Body of pancreas (tissue), 4 donors: ENCODE measurements at regions not wholly inside any gene's neighbourhood (a gene's known extent, or its start where the extent isn't known, plus 50 kb on each side); places are given as distances from the start of the nearest gene placed in this dataset.

ENCODE experiments used
- ATAC-seq: fragments of 150-250 bp; one replicate; pipeline ENCODE4 v1.9.1; 2016
- DNase-seq, 4 donors: peaks; one replicate each; pipeline ENCODE4 v3.0.0-alpha.2; 2019
- H3K27ac ChIP-seq, 4 donors: fragments of 200-600 bp; sonication (generic); 1 replicate in 3 of 4; 2 replicates in 1 of 4; pipeline versions ENCODE4 v1.5.1 to v1.6.1; 2016 to 2019; ENCODE audit warnings: mild to moderate bottlenecking in 1 of 4, mixed read lengths in 1 of 4, moderate library complexity in 1 of 4
- H3K27me3 ChIP-seq, 2 donors: fragments of 200-600 bp; sonication (generic); one replicate each; pipeline ENCODE4 v1.6.0; 2016; ENCODE audit warnings: mild to moderate bottlenecking in 1 of 2
- H3K36me3 ChIP-seq, 2 donors: fragments of 200-600 bp; sonication (generic); replicated peaks in 1 of 2; 2 replicates each; pipeline ENCODE4 v1.5.1; 2016; ENCODE audit warnings: low read depth in 2 of 2; ENCODE audit not compliant: insufficient read depth in 1 of 2
- H3K4me1 ChIP-seq: fragments of 200-600 bp; sonication (generic); one replicate; pipeline ENCODE4 v1.6.0; 2016
- H3K4me3 ChIP-seq, 2 donors: fragments of 200-600 bp; sonication (generic); 1 replicate in 1 of 2; 2 replicates in 1 of 2; pipeline ENCODE4 v1.5.1; 2016 to 2019
- H3K9me3 ChIP-seq, 3 donors: fragments of 200-600 bp; sonication (generic); 1 replicate in 2 of 3; 2 replicates in 1 of 3; pipeline ENCODE4 v1.5.1; 2016
- POLR2A ChIP-seq, 3 donors: fragments of 450-650 bp; IDR thresholded peaks; one replicate each; pipeline ENCODE4 v1.6.1; 2016; ENCODE audit warnings: antibody characterized with exemption in 3 of 3, mild to moderate bottlenecking in 2 of 3
- WGBS, 2 donors: methylation state at CpG; one replicate each; pipeline ENCODE4 v1.1.5; 2017; 5-methylcytosine and 5-hydroxymethylcytosine counted together
- intact Hi-C: fragments of 100-400 bp; cut with DNase I; formaldehyde crosslinking; loops from one replicate; pipeline ENCODE4 v1.15.1; 2023
- TF ChIP-seq, protein P1 (sequence below), 7 experiments: fragments of 450-650 bp in 4 of 7; fragments of 200-600 bp in 3 of 7; sonication (generic) in 3 of 7; IDR thresholded peaks; one replicate each; pipeline ENCODE4 v1.5.1; 2016 to 2019; ENCODE audit warnings: antibody characterized with exemption in 7 of 7

DNA sequence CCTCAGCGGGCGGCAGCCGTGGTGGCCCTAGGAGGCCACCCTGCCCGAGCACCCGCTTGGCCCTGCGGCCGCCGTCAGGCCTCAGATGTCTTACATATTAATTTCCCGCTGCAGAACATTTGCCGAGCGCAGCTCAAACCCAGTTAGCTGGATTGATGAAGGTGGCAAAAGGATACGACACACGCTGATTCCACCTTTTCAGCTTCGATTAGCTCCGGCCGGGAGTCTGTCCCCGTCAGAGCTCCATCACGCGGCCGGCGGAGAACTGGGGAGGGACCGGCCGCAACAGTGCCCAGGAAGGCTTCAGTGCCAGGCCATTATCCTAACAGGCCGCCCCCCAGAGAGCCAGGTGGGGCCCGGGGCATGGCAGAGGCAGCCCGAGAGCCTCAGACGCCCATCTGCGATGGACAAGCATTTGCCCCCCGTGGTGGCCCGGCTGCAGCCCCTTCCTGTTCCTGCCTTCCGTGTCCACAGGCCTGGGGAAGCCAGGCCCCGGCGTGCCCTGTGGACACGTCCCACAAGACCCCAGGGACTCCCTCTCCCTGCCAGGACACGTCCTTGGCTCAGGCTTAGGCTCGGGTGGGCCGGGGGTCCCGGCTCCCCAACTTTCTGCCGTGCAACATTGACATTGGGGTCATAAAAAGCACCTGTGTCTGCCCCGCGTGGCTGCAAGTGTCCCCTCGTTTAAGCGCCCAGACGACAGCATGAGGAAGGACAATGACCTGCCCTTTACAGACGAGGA, 133.8 kb upstream of the NKX1-1 start:
- no peak overlapping the region for H3K4me3 ChIP-seq
- H3K4me1 ChIP-seq: no peaks in the 10 kb centered on the region
- TF ChIP-seq POLR2A (IDR thresholded peaks at IDR 0.05): no peak
- TF ChIP-seq, protein P1, sequence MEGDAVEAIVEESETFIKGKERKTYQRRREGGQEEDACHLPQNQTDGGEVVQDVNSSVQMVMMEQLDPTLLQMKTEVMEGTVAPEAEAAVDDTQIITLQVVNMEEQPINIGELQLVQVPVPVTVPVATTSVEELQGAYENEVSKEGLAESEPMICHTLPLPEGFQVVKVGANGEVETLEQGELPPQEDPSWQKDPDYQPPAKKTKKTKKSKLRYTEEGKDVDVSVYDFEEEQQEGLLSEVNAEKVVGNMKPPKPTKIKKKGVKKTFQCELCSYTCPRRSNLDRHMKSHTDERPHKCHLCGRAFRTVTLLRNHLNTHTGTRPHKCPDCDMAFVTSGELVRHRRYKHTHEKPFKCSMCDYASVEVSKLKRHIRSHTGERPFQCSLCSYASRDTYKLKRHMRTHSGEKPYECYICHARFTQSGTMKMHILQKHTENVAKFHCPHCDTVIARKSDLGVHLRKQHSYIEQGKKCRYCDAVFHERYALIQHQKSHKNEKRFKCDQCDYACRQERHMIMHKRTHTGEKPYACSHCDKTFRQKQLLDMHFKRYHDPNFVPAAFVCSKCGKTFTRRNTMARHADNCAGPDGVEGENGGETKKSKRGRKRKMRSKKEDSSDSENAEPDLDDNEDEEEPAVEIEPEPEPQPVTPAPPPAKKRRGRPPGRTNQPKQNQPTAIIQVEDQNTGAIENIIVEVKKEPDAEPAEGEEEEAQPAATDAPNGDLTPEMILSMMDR (IDR thresholded peaks at IDR 0.05): no peak
- WGBS, 2 donors: 81 to 87% methylated on average over 20 to 35 of the region's 45 CpGs
- DNase-seq (no peak), ATAC-seq (no peak)
- H3K36me3 ChIP-seq: no peaks in the 10 kb centered on the region
- no peaks in the 10 kb centered on the region for H3K27me3 ChIP-seq
- no peaks in the 10 kb centered on the region for H3K9me3 ChIP-seq
- intact Hi-C loops: no loop called here
- no peak overlapping the region for H3K27ac ChIP-seq

DNA sequence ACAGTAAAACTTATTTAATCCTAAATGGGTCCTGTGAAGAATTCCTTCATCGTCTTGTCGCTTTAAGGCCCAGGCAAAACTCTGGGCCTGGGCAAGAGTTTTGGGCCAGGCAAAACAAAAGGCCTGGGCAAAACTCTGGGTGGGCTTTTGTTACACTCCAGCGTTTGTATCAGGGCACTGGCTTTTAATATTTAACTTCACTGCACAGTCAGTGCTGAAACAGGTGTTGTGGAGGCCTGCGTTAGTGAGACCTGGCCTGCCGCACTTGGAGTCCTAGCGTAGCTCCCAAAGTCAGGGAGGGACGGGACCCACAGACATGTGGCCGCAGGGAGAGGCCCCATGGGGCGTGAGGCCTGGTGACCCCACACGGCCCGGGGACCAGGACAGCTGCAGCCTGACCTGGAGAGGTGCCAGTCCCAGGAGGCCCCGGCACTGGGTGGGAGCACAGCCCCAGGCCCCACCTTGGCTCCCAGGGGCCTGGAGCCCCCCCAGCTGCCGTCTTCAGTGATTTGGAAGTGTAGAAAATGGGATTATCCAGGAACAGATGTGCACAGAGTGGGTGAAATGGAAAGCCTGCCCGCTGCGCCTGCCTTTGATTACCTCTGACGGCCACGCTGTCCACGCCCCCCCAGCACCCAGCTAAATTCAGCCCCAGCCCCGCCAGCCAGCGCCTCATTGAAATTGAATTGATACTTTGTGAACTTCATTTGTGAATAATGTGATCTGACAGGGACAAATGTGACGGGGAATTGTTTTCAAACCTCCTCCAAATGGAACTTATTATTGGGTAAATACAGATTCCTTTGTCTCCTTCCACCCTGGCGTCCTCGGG, 132.9 kb upstream of the NKX1-1 start:
- Histone ChIP-seq H3K9me3 (no peaks in the 10 kb centered on the region), H3K27ac (no peak overlapping the region), H3K4me3 (no peak overlapping the region), H3K4me1 (no peaks in the 10 kb centered on the region), H3K27me3 (no peaks in the 10 kb centered on the region), H3K36me3 (no peaks in the 10 kb centered on the region)
- 72 to 76% methylated on average over 13 to 23 of the region's 23 CpGs for WGBS, 2 donors
- intact Hi-C loops: no loop called here
- ATAC-seq: no peak
- TF ChIP-seq, protein P1 (IDR thresholded peaks at IDR 0.05): no peak
- TF ChIP-seq POLR2A (IDR thresholded peaks at IDR 0.05): no peak
- no peak for DNase-seq

DNA sequence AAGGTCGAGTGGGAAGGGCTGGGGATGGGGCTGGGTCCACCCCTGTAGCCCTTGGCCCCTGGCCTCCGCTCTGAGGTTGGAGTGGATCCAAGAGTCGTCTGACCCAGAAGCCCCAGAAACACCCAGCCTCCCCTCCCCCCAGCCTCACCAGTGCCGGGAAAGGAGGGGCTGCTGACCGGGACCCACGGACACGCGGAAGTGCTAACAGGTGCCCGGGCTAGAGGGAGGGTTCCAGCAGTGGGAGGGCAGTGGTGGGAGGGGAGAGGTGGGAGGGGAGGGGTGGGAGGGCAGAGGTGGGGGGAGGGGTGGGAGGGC, 131.8 kb upstream of the NKX1-1 start:
- 21% methylated on average over 9 of the region's 9 CpGs; no CpG with 5 or more reads in 1 of the 2 donors for WGBS, 2 donors

DNA sequence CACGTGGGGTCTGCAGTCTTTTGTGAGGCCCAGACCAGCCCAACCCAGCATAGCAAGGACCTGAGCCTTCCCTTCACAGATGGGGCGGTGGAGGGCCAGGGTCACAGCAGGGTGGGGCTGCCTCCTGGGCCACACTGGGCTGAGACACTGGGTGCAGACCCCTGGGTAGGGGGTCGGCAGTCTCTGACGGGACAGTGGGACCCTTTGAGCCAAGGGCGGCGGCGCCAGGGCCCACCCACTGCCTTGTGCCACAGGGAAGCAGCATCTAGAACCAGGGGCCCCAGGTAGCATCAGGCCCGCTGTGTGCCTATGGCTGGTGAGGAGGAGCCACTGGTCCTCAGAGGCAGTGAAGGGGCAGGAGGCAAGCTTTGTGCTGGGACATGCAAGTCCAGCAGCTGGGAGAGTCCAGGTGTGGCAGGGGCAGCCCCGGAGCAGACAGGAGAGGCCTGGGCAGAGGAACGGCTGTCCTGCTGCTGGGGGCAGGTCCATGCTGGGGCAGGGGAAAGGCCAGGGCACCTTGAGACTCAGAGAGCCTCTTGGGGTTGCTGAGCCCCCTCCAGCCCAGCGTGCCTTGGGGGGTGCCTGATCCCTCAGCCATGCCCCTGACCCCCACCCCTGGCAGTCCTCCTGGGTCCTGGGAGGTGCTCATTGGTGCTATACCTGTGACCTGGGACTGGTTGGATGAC, 131.3 kb upstream of the NKX1-1 start:
- WGBS, 2 donors: 65% methylated on average over 11 of the region's 11 CpGs; no CpG with 5 or more reads in 1 of the 2 donors
- intact Hi-C loops: no loop called here
- DNase-seq: no peak
- Histone ChIP-seq H3K4me1 (no peaks in the 10 kb centered on the region), H3K27me3 (no peaks in the 10 kb centered on the region), H3K4me3 (no peak overlapping the region), H3K36me3 (no peaks in the 10 kb centered on the region), H3K27ac (no peak overlapping the region), H3K9me3 (no peaks in the 10 kb centered on the region)
- TF ChIP-seq, protein P1 (IDR thresholded peaks at IDR 0.05): no peak
- no peak for TF ChIP-seq POLR2A (IDR thresholded peaks at IDR 0.05)
- no peak for ATAC-seq

More for the DNA sequence above, 131.8 kb upstream of the NKX1-1 start:
- ATAC-seq: no peak
- H3K9me3 ChIP-seq: no peaks in the 10 kb centered on the region
- no peaks in the 10 kb centered on the region for H3K36me3 ChIP-seq
- intact Hi-C loops: no loop called here
- no peaks in the 10 kb centered on the region for H3K27me3 ChIP-seq
- DNase-seq: no peak
- H3K4me3 ChIP-seq: no peak overlapping the region
- no peak overlapping the region for H3K27ac ChIP-seq
- no peaks in the 10 kb centered on the region for H3K4me1 ChIP-seq
- TF ChIP-seq, protein P1 (IDR thresholded peaks at IDR 0.05): no peak
- no peak for TF ChIP-seq POLR2A (IDR thresholded peaks at IDR 0.05)
